GM23338 (cell line): ENCODE measurements at regions not wholly inside any gene's neighbourhood (a gene's known extent, or its start where the extent isn't known, plus 50 kb on each side); places are given as distances from the start of the nearest gene placed in this dataset.

Experiments
- ATAC-seq: fragments of 200-7000 bp; cut with Tn5 transposase; 3 replicates; pipeline ENCODE4 v1.9.1; 2020
- DNase-seq: peaks from one replicate; pipeline ENCODE4 v3.0.0-alpha.2; 2015; ENCODE audit warnings: low spot score
- H2AFZ ChIP-seq: fragments of 200-600 bp; sonication (generic); 2 replicates; pipeline ENCODE4 v1.8.0; 2016; ENCODE audit warnings: antibody characterized with exemption, mild to moderate bottlenecking, moderate library complexity
- H3F3A ChIP-seq: fragments of 200-600 bp; sonication (generic); replicated peaks from 2 replicates; pipeline ENCODE4 v1.8.0; 2017; ENCODE audit warnings: antibody characterized with exemption, mixed run types, low read depth
- H3K27ac ChIP-seq: fragments of 200-600 bp; sonication (generic); 2 replicates; pipeline ENCODE4 v1.6.1; 2016; ENCODE audit warnings: low read depth
- H3K27me3 ChIP-seq: fragments of 200-600 bp; sonication (generic); 2 replicates; pipeline ENCODE4 v1.8.0; 2016; ENCODE audit warnings: mild to moderate bottlenecking, mixed run types, moderate library complexity; ENCODE audit not compliant: insufficient read depth
- H3K36me3 ChIP-seq: fragments of 200-600 bp; sonication (generic); 2 replicates; pipeline ENCODE4 v1.8.0; 2016; ENCODE audit warnings: mild to moderate bottlenecking; ENCODE audit not compliant: insufficient read depth
- H3K4me1 ChIP-seq: fragments of 200-600 bp; sonication (generic); 2 replicates; pipeline ENCODE4 v1.8.0; 2016; ENCODE audit warnings: mild to moderate bottlenecking, moderate library complexity; ENCODE audit not compliant: insufficient read depth
- H3K4me2 ChIP-seq: fragments of 200-600 bp; sonication (generic); 2 replicates; pipeline ENCODE4 v1.7.1; 2017; ENCODE audit warnings: mixed run types
- H3K4me3 ChIP-seq: fragments of 200-600 bp; sonication (generic); 2 replicates; pipeline ENCODE4 v1.6.1; 2016; ENCODE audit warnings: mixed run types
- H3K79me2 ChIP-seq: fragments of 200-600 bp; sonication (generic); replicated peaks from 2 replicates; pipeline ENCODE4 v1.8.0; 2017; ENCODE audit warnings: mild to moderate bottlenecking; ENCODE audit not compliant: insufficient read depth
- H3K9me2 ChIP-seq: fragments of 200-600 bp; sonication (generic); 2 replicates; pipeline ENCODE4 v1.8.0; 2017; ENCODE audit not compliant: insufficient read depth
- H4K20me1 ChIP-seq: fragments of 200-600 bp; sonication (generic); replicated peaks from 2 replicates; pipeline ENCODE4 v1.8.0; 2017; ENCODE audit warnings: mild to moderate bottlenecking; ENCODE audit not compliant: insufficient read depth
- H3K27ac Mint-ChIP-seq: 2 replicates; pipeline ENCODE4 v1.8.0; 2020; ENCODE audit warnings: inconsistent platforms, mild to moderate bottlenecking, moderate library complexity, mixed read lengths
- H3K27me3 Mint-ChIP-seq: 3 replicates; pipeline ENCODE4 v1.8.0; 2022; ENCODE audit warnings: low read depth, mild to moderate bottlenecking, moderate library complexity, mixed read lengths, inconsistent platforms; ENCODE audit not compliant: insufficient read depth, poor library complexity
- H3K36me3 Mint-ChIP-seq: 3 replicates; pipeline ENCODE4 v1.8.0; 2021; ENCODE audit warnings: low read depth, mild to moderate bottlenecking, inconsistent platforms, moderate library complexity, mixed read lengths
- H3K4me1 Mint-ChIP-seq: 3 replicates; pipeline ENCODE4 v1.8.0; 2020; ENCODE audit warnings: mild to moderate bottlenecking, inconsistent platforms, mixed read lengths
- H3K4me3 Mint-ChIP-seq: 3 replicates; pipeline ENCODE4 v1.8.0; 2021; ENCODE audit warnings: moderate library complexity, mild to moderate bottlenecking, inconsistent platforms, mixed read lengths
- H3K9me3 Mint-ChIP-seq: 3 replicates; pipeline ENCODE4 v1.8.0; 2020; ENCODE audit warnings: moderate library complexity, mild to moderate bottlenecking, inconsistent platforms, mixed read lengths
- CREB1 ChIP-seq: fragments of 250-450 bp; sonication (Bioruptor Pico); IDR thresholded peaks from 2 replicates; pipeline ENCODE4 v1.5.0; 2020; ENCODE audit warnings: low read depth, mild to moderate bottlenecking, moderate library complexity
- EZH2 ChIP-seq: fragments of 200-600 bp; sonication (generic); IDR thresholded peaks from one replicate; pipeline ENCODE4 v1.8.0; 2017; ENCODE audit warnings: antibody characterized with exemption, mild to moderate bottlenecking, low read depth; ENCODE audit not compliant: unreplicated experiment
- EZH2phosphoT487 ChIP-seq: fragments of 200-600 bp; sonication (generic); IDR thresholded peaks from one replicate; pipeline ENCODE4 v1.8.1; 2018; ENCODE audit warnings: antibody characterized with exemption; ENCODE audit not compliant: unreplicated experiment
- JUNB ChIP-seq: IDR thresholded peaks from one replicate; pipeline ENCODE4 v1.6.1; 2016; ENCODE audit warnings: antibody characterized with exemption; ENCODE audit not compliant: unreplicated experiment
- NANOG ChIP-seq: IDR thresholded peaks from 2 replicates; pipeline ENCODE4 v1.6.1; 2016; ENCODE audit warnings: antibody characterized with exemption, borderline replicate concordance
- POLR2AphosphoS5 ChIP-seq: IDR thresholded peaks from 2 replicates; pipeline ENCODE4 v1.6.1; 2016; ENCODE audit warnings: antibody characterized with exemption, low read depth
- STAT1 ChIP-seq: IDR thresholded peaks from one replicate; pipeline ENCODE4 v1.6.1; 2016; ENCODE audit warnings: antibody characterized with exemption; ENCODE audit not compliant: unreplicated experiment
- ZNF331 ChIP-seq: fragments of 250-450 bp; sonication (Bioruptor Pico); IDR thresholded peaks from 2 replicates; pipeline ENCODE4 v1.5.0; 2020; ENCODE audit warnings: low read depth, mild to moderate bottlenecking, moderate library complexity
- TF ChIP-seq, protein P1 (sequence below), 2 experiments: fragments of 200-600 bp in 1 of 2; sonication (generic) in 1 of 2; conservative IDR thresholded peaks; 2 replicates each; pipeline versions ENCODE4 v1.5.1 to v1.6.1; 2016 to 2017; ENCODE audit warnings: antibody characterized with exemption in 2 of 2, low read depth in 2 of 2, mild to moderate bottlenecking in 2 of 2, moderate library complexity in 1 of 2
- TF ChIP-seq, protein P2 (sequence below): fragments of 250-450 bp; sonication (Bioruptor Pico); IDR thresholded peaks from 2 replicates; pipeline ENCODE4 v1.5.0; 2020; ENCODE audit warnings: mild to moderate bottlenecking, moderate library complexity
- TF ChIP-seq, protein P3 (sequence below): IDR thresholded peaks from one replicate; pipeline ENCODE4 v1.6.1; 2018; ENCODE audit warnings: antibody characterized with exemption; ENCODE audit not compliant: unreplicated experiment
- TF ChIP-seq, protein P4 (sequence below): IDR thresholded peaks from 2 replicates; pipeline ENCODE4 v1.6.1; 2016; ENCODE audit warnings: antibody characterized with exemption

DNA sequence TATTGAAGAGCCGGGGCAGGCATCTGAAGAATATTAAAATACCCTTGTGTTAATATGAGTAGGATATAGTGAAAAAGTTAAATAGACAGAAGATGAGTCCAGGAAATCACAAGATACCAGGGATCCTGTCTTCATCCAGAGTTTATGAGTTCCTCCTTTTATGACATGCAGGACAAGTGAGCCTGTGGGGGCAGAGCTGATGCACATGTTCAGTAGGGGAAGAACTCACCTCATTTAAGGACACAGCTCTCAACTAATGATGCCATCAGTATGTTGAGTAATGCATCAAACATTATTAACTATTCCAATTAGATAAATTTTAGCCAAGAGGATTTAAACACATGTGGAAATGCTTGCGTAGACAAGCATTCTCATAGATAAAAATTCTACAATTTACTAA is 435.8 kb upstream of the AKR1E2 start (continued):
- TF ChIP-seq, protein P1, sequence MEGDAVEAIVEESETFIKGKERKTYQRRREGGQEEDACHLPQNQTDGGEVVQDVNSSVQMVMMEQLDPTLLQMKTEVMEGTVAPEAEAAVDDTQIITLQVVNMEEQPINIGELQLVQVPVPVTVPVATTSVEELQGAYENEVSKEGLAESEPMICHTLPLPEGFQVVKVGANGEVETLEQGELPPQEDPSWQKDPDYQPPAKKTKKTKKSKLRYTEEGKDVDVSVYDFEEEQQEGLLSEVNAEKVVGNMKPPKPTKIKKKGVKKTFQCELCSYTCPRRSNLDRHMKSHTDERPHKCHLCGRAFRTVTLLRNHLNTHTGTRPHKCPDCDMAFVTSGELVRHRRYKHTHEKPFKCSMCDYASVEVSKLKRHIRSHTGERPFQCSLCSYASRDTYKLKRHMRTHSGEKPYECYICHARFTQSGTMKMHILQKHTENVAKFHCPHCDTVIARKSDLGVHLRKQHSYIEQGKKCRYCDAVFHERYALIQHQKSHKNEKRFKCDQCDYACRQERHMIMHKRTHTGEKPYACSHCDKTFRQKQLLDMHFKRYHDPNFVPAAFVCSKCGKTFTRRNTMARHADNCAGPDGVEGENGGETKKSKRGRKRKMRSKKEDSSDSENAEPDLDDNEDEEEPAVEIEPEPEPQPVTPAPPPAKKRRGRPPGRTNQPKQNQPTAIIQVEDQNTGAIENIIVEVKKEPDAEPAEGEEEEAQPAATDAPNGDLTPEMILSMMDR (conservative IDR thresholded peaks at IDR 0.05; ENCODE audit: low read depth in 2 of 2) = no peak
- TF ChIP-seq POLR2AphosphoS5 = no peak
- TF ChIP-seq NANOG = no peak
- no peak for TF ChIP-seq CREB1 (CRISPR knock-in tag)
- TF ChIP-seq STAT1 = no peak
- TF ChIP-seq ZNF331 (CRISPR knock-in tag) = no peak
- no peak for TF ChIP-seq JUNB

DNA sequence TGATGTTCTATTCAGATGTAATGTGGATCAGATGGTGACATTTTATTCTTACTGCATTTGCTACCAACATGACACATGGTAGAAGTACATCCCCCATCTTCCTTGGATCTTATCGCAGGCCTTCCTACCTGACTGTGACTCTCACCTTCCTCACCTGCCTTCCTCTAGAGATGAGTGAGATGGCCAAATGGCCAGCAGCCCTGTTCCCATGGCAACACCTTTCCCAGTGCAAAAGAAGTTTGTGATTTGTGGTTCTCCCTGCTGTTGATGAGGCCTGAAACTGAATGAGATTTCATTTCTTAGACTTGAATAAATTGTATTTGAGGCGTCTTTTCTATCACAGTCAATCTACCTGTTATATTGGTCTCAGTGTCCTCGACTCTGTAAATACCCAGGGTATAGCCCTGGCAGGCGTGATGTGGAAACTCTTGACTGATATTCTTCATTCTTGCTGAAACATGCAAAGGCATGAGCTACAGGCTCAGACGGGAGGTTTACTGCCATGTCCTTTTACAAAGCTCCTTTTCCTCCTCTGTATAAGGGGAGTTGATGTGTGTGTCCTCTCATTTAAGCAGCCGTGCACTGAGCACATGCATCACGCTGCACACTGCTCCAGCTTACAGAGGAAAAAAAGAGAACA is 440.7 kb upstream of the AKR1E2 start:
- no peak overlapping the region for H2AFZ ChIP-seq
- no peaks in the 10 kb centered on the region for H3K9me2 ChIP-seq
- Mint-ChIP-seq H3K36me3 (no peaks in the 10 kb centered on the region), H3K27ac (no peak overlapping the region), H3K27me3 (no peaks in the 10 kb centered on the region), H3K4me1 (no peaks in the 10 kb centered on the region), H3K4me3 (no peak overlapping the region), H3K9me3 (no peaks in the 10 kb centered on the region)
- H3K36me3 ChIP-seq = no peaks in the 10 kb centered on the region
- H3K4me1 ChIP-seq = no peaks in the 10 kb centered on the region
- no peaks in the 10 kb centered on the region for H3K79me2 ChIP-seq
- no peak overlapping the region for H3K27ac ChIP-seq
- H4K20me1 ChIP-seq = no peaks in the 10 kb centered on the region
- ATAC-seq = no peak
- no peaks in the 10 kb centered on the region for H3K27me3 ChIP-seq
- H3K4me2 ChIP-seq = no peak overlapping the region
- H3K4me3 ChIP-seq = no peak overlapping the region
- DNase-seq = no peak
- no peaks in the 10 kb centered on the region for H3F3A ChIP-seq
- TF ChIP-seq, protein P2, sequence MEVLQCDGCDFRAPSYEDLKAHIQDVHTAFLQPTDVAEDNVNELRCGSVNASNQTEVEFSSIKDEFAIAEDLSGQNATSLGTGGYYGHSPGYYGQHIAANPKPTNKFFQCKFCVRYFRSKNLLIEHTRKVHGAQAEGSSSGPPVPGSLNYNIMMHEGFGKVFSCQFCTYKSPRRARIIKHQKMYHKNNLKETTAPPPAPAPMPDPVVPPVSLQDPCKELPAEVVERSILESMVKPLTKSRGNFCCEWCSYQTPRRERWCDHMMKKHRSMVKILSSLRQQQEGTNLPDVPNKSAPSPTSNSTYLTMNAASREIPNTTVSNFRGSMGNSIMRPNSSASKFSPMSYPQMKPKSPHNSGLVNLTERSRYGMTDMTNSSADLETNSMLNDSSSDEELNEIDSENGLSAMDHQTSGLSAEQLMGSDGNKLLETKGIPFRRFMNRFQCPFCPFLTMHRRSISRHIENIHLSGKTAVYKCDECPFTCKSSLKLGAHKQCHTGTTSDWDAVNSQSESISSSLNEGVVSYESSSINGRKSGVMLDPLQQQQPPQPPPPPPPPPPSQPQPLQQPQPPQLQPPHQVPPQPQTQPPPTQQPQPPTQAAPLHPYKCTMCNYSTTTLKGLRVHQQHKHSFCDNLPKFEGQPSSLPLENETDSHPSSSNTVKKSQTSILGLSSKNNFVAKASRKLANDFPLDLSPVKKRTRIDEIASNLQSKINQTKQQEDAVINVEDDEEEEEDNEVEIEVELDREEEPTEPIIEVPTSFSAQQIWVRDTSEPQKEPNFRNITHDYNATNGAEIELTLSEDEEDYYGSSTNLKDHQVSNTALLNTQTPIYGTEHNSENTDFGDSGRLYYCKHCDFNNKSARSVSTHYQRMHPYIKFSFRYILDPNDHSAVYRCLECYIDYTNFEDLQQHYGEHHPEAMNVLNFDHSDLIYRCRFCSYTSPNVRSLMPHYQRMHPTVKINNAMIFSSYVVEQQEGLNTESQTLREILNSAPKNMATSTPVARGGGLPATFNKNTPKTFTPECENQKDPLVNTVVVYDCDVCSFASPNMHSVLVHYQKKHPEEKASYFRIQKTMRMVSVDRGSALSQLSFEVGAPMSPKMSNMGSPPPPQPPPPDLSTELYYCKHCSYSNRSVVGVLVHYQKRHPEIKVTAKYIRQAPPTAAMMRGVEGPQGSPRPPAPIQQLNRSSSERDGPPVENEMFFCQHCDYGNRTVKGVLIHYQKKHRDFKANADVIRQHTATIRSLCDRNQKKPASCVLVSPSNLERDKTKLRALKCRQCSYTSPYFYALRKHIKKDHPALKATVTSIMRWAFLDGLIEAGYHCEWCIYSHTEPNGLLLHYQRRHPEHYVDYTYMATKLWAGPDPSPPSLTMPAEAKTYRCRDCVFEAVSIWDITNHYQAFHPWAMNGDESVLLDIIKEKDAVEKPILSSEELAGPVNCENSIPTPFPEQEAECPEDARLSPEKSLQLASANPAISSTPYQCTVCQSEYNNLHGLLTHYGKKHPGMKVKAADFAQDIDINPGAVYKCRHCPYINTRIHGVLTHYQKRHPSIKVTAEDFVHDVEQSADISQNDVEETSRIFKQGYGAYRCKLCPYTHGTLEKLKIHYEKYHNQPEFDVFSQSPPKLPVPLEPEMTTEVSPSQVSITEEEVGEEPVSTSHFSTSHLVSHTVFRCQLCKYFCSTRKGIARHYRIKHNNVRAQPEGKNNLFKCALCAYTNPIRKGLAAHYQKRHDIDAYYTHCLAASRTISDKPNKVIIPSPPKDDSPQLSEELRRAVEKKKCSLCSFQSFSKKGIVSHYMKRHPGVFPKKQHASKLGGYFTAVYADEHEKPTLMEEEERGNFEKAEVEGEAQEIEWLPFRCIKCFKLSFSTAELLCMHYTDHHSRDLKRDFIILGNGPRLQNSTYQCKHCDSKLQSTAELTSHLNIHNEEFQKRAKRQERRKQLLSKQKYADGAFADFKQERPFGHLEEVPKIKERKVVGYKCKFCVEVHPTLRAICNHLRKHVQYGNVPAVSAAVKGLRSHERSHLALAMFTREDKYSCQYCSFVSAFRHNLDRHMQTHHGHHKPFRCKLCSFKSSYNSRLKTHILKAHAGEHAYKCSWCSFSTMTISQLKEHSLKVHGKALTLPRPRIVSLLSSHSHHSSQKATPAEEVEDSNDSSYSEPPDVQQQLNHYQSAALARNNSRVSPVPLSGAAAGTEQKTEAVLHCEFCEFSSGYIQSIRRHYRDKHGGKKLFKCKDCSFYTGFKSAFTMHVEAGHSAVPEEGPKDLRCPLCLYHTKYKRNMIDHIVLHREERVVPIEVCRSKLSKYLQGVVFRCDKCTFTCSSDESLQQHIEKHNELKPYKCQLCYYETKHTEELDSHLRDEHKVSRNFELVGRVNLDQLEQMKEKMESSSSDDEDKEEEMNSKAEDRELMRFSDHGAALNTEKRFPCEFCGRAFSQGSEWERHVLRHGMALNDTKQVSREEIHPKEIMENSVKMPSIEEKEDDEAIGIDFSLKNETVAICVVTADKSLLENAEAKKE = no peak
- TF ChIP-seq JUNB (no peak), CREB1 (CRISPR knock-in tag) (no peak), EZH2phosphoT487 (no peak), EZH2 (no peak)
- TF ChIP-seq, protein P3, sequence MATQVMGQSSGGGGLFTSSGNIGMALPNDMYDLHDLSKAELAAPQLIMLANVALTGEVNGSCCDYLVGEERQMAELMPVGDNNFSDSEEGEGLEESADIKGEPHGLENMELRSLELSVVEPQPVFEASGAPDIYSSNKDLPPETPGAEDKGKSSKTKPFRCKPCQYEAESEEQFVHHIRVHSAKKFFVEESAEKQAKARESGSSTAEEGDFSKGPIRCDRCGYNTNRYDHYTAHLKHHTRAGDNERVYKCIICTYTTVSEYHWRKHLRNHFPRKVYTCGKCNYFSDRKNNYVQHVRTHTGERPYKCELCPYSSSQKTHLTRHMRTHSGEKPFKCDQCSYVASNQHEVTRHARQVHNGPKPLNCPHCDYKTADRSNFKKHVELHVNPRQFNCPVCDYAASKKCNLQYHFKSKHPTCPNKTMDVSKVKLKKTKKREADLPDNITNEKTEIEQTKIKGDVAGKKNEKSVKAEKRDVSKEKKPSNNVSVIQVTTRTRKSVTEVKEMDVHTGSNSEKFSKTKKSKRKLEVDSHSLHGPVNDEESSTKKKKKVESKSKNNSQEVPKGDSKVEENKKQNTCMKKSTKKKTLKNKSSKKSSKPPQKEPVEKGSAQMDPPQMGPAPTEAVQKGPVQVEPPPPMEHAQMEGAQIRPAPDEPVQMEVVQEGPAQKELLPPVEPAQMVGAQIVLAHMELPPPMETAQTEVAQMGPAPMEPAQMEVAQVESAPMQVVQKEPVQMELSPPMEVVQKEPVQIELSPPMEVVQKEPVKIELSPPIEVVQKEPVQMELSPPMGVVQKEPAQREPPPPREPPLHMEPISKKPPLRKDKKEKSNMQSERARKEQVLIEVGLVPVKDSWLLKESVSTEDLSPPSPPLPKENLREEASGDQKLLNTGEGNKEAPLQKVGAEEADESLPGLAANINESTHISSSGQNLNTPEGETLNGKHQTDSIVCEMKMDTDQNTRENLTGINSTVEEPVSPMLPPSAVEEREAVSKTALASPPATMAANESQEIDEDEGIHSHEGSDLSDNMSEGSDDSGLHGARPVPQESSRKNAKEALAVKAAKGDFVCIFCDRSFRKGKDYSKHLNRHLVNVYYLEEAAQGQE = no peak
- TF ChIP-seq, protein P4, sequence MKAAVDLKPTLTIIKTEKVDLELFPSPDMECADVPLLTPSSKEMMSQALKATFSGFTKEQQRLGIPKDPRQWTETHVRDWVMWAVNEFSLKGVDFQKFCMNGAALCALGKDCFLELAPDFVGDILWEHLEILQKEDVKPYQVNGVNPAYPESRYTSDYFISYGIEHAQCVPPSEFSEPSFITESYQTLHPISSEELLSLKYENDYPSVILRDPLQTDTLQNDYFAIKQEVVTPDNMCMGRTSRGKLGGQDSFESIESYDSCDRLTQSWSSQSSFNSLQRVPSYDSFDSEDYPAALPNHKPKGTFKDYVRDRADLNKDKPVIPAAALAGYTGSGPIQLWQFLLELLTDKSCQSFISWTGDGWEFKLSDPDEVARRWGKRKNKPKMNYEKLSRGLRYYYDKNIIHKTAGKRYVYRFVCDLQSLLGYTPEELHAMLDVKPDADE = no peak
